ENCODE measurements at regions not wholly inside any gene's neighbourhood (a gene's known extent, or its start where the extent isn't known, plus 50 kb on each side); places are given as distances from the start of the nearest gene placed in this dataset.

DNA sequence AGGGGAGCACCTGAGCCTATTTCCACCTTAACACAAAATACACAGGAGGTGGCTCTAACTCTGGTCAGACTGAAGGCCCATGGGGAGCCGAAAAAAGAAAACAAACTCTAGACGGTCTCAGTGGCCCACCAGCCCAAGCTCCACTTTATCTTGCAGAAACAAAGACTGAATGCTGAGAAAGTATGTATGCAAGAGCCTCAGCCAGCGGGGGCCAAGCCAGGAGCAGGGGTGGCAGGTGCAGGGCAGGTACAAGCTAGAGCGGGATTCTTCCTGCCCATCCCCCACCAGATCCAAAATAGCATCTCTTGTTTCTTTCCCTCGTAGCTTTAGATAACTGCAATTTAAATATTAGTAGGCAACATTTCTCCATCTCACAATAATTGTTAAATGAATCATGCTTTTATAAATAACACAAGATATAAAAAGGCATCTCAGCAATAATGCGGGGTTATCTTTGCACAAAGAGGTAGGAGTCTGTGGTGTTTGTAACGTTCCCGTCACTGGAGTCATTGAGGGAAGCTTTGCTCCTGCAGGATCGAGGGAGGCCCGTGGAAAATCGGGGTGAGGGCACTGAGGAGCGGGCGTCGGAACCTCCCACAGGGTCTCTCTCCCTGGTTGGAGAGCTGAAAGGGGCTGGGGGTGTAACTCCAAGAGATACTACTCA, 418.0 kb downstream of the SHANK2 start:
- TF ChIP-seq, protein P1, sequence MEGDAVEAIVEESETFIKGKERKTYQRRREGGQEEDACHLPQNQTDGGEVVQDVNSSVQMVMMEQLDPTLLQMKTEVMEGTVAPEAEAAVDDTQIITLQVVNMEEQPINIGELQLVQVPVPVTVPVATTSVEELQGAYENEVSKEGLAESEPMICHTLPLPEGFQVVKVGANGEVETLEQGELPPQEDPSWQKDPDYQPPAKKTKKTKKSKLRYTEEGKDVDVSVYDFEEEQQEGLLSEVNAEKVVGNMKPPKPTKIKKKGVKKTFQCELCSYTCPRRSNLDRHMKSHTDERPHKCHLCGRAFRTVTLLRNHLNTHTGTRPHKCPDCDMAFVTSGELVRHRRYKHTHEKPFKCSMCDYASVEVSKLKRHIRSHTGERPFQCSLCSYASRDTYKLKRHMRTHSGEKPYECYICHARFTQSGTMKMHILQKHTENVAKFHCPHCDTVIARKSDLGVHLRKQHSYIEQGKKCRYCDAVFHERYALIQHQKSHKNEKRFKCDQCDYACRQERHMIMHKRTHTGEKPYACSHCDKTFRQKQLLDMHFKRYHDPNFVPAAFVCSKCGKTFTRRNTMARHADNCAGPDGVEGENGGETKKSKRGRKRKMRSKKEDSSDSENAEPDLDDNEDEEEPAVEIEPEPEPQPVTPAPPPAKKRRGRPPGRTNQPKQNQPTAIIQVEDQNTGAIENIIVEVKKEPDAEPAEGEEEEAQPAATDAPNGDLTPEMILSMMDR (IDR thresholded peaks at IDR 0.05; ENCODE audit: low read depth, low read length, missing input control) = no peak
- TF ChIP-seq NR2F2 (IDR thresholded peaks at IDR 0.05) (no peak), RXRA (IDR thresholded peaks at IDR 0.05) (no peak), TAF1 (conservative IDR thresholded peaks at IDR 0.05) (no peak), YY1 (IDR thresholded peaks at IDR 0.05) (no peak), JUND (IDR thresholded peaks at IDR 0.05) (no peak)
- TF ChIP-seq, protein P2, sequence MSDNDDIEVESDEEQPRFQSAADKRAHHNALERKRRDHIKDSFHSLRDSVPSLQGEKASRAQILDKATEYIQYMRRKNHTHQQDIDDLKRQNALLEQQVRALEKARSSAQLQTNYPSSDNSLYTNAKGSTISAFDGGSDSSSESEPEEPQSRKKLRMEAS (IDR thresholded peaks at IDR 0.05) = no peak

All from liver (tissue), 3 donors.